HG02798 (cell line): ENCODE measurements at regions not wholly inside any gene's neighbourhood (a gene's known extent, or its start where the extent isn't known, plus 50 kb on each side); places are given as distances from the start of the nearest gene placed in this dataset.
A peak's percentile ranks its signal among the peaks of the same experiment; 100 is the strongest.
"Not testable (repeated sequence)": the region's sequence is repeated elsewhere in the genome, so short reads cannot be mapped to it uniquely, and the experiment has no call there.

Experiments
- ATAC-seq: cut with Tn5 transposase; IDR thresholded peaks from one replicate; pipeline ENCODE4 v1.9.1; 2021; ENCODE audit warnings: mild to moderate bottlenecking; ENCODE audit not compliant: unreplicated experiment, poor library complexity

DNA sequence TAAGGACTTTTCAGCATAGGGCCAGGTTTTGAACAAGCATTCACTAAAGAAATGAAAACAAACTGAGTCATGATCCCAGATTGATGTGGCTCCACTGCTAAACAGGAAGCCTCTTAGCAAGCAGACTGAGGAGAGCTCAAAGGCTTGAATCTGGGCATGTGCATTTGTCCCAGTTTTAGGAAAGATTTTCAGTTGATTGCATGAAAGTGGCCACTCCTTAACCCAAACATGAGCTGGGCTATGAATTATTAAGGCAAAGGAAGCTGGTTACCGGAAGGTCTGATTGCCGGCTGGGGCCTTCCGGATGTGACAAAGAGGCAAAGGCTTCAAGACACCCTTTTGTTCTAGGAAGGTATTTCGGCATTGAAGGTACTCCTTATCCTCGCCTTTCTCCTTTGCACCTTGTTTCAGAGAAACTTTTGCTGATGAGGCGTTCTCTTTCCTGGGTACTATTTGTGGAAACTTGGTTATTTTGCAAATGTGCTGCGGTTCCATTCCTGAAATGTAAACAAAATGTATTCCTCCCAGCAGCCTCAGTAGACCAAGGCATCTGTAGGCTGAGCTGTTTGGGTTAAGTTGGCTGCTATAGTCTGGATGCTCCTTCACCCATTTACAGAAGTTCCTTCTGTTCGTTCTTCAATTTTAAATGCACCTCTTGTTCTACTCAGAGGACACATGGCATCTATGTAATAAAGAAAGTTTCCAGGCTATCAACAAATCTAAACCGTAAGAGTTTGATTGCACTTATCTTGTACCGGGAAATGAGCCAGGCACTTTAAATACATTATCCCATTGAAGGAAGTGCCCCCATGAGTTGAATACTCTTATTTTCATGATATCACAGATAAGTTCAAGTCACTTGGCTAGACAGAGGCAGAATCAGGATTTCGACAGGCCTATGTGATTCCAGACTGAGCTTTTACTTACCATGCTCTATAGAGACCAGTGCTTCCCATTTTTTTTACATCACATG is 115.6 kb upstream of the METAP2 start:
- ATAC-seq: no peak

DNA sequence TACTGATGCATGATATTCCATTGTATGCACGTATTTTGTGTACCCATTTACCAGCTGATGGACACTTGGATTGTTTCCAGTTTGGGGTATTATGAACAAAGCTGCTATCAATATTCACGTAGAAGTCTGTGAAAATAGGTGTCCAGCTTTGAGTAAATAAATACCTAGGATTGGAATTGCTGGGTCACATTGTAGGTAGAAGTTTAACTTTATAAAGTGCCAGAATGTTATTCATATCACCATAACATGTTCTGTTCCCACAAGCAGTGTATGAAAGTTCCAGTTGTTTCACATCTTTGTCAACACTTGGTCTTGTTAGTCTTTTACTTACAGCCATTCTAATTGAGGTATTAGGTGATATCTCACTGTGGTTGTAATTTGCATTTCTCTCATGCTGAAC is 108.0 kb upstream of the METAP2 start:
- ATAC-seq: no peak

- ATAC-seq: no peak
These were observed 105.0 kb upstream of the METAP2 start for GRCh38 chr12:95368931-95369330.

- no peak for ATAC-seq
These were observed 102.4 kb upstream of the METAP2 start for GRCh38 chr12:95371571-95371970.

- not testable (repeated sequence) for ATAC-seq
These were observed 94.5 kb upstream of the METAP2 start for GRCh38 chr12:95379481-95379880.

DNA sequence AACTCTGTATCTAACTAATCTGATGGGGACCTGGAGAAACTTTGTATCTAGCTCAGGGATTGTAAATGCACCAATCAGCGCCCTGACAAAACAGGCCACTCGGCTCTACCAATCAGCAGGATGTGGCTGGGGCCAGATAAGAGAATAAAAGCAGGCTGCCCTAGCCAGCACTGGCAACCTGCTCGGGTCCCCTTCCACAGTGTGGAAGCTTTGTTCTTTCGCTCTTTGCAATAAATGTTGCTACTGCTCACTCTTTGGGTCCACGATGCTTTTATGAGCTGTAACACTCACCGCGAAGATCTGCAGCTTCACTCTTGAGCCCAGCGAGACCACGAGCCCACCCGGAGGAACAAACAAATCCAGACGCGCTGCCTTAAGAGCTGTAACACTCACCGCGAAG is 93.6 kb upstream of the METAP2 start:
- ATAC-seq: not testable (repeated sequence)

GRCh38 chr12:95380997-95381786 is 92.8 kb upstream of the METAP2 start:
- ATAC-seq: no peak

DNA sequence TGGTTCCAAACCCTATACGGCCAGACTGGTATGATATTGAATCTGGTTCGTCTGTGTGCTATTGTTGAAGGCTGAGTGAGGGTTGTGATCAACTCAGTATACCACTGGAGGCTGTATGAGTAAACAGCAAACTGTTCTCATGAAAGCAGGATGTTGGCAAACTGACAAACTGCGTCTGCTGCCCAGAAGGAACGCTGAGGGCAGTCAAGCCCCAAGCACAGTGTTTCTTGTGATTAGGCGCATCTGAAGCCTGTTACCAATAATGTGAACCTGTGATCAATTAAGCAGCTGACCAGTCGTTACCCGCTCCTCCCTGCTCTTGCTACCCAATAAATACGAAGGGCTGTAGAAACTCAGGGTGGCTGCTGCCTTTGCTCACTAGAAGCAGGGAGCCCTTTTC is 90.0 kb upstream of the METAP2 start:
- not testable (repeated sequence) for ATAC-seq

GRCh38 chr12:95384785-95385184 is 89.2 kb upstream of the METAP2 start:
- ATAC-seq: no peak

GRCh38 chr12:95385246-95386035 is 88.5 kb upstream of the METAP2 start:
- ATAC-seq: no peak

DNA sequence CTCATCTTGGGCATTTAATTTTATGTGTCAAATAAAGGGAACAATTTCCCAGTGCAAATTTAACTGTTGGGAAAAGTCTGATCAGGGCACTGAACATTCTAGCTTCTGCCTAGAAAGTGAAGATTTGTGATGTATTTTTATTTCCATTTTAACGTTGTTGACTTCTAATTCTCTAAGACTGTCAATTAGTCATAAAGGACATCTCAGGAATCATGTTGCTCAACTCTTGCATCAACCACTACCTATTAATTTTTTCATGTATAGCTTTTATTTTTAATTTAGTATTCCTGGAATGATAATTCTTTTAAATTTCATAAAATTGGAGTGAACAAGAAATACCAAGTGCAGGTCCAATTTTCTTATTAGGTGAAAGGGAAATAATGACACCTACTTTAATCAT is 87.9 kb upstream of the METAP2 start:
- ATAC-seq: no peak

- ATAC-seq: not testable (repeated sequence)
These were observed 85.7 kb upstream of the METAP2 start for GRCh38 chr12:95388260-95388659.

GRCh38 chr12:95390192-95390591 is 83.8 kb upstream of the METAP2 start:
- ATAC-seq: peak; percentile 77

- peak; percentile 73 for ATAC-seq
These were observed 83.0 kb upstream of the METAP2 start for GRCh38 chr12:95390932-95391331.

DNA sequence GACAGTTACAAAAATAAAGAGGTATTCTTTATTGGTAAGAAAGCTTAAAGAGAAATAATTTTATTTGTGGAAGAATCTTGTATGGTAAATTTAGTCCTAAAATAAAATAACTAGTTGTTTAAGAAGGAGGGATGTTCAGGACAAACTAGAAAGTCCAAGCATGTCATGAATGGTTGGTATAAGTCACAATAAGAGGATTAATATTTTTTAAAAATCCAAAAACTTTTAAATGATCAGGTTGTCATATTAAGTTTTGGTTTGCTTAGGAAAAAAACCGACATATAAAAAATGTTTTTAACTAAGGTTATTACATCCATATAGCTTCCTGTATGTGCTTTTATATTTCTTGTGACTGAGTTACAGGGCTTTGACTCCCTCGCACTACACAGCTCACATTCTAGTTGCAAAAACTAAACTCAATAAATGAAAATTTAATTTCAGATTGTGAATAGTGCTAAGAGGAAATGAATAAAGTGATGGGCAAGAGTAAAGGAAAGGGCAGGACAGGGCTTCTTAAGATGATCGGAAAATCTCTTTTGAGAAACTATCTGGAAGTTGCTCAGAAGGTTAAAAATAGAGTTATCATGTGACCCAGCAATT is 80.7 kb upstream of the METAP2 start:
- ATAC-seq: no peak

GRCh38 chr12:95395696-95396095 is 78.3 kb upstream of the METAP2 start:
- ATAC-seq: no peak

GRCh38 chr12:95396849-95397468 is 77.0 kb upstream of the METAP2 start:
- no peak for ATAC-seq

DNA sequence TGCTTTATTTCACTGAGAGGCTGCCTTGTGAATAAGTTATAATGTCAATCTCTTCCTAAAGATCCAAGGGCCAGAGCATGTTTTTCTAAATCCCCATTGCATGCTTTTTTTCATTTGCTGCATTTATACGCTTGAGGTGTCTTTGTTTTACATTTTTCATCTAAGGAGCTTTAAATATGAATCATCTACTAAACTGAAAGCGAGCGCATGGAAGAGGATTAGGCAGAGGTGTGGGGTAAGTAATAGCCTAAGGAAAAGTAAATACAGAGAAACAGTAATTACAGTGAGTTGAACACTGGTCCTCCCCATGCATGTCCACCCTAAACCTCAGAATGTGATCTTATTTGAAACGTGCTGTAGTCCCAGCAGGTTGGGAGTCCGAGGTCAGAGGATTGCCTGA is 76.4 kb upstream of the METAP2 start:
- ATAC-seq: no peak

- ATAC-seq: no peak
These were observed 71.9 kb upstream of the METAP2 start for GRCh38 chr12:95402096-95402495.

DNA sequence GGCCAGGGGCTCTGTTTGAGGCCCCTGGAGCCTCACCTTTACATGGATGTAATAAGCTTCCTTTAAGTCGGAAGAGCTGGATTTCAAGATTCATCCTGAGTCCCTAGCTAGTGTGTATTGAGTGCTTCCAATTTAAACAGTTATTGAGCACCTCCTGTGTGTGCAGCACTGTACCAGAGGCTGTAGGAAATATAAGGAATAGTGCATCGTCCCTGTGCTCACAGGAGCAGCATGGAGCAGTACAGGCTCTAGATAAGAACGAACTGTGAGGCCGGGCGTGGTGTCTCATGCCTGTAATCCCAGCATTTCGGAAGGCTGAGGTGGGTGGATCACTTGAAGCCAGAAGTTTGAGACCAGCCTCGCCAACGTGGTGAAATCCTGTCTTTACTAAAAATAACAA is 65.8 kb upstream of the METAP2 start:
- no peak for ATAC-seq
